Stimulated activated CD4-positive, alpha-beta T cell treated with anti-CD3 and anti-CD28 coated beads, Interleukin-15, amount 100 ng/mL, for 48 hours (primary cell): ENCODE measurements at regions not wholly inside any gene's neighbourhood (a gene's known extent, or its start where the extent isn't known, plus 50 kb on each side); places are given as distances from the start of the nearest gene placed in this dataset.

Source experiments
- DNase-seq, 2 donors: peaks; one replicate each; pipeline ENCODE4 v3.0.0-alpha.2; 2020; ENCODE audit warnings: low read depth in 2 of 2

DNA sequence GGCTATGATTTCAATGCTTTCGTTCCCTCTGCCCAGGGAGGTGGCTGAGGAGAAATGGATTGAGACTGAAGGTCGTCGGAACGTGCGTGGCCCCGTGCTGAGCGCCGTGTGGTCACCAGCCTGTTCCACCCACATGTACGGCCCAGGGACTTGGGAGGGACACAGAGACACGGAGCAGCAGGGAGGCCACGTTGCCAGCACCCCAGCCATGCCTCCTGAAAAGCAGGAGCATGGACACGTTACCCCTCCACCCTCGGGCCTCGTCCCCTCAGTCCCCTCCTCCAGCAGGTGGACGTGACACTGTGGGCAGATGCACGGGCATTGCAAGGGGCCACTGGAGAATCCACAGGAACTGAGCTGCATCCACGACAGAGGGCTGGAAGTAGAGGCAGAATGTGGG lies 133.1 kb upstream of the CST7 start:
- DNase-seq, result no peak

DNA sequence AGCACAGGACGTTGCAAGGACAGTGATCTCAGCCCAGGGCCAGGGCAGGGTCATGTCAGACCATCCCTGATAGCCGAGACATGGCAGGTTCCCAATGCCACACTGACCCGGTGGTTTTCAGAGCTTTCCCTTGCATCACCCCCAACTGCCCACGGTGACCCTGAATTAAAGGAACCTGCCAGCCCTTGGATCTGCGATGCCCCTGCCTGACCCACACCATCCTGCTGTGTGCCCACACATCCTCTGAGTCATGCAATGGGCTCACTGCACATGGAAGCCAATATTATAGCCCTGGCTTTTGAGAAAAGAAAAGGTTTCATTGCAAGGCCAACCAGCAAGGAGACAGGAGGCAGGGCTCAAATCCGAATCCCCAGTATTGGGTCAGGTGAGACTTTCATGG lies 132.6 kb upstream of the CST7 start:
- DNase-seq, result no peak

DNA sequence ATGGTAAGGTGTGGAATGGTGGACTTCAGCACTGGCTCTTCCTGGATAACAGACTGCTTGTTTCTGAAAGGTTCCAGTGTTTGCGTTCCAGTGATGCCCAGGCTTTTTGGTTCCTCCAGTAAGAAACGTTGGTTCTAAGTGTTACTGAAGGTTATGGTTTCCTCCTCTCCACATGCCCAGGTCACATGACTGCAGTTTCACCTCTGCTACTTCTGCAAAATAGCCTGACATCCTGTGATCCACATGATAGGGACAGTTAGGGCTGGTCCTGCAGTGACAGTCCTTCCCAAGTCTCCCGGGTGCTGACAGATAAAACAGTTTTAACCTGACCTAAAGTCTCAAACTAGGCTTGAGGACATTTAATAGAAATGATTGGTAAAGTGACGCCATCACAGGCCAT lies 132.2 kb upstream of the CST7 start:
- DNase-seq, result no peak

DNA sequence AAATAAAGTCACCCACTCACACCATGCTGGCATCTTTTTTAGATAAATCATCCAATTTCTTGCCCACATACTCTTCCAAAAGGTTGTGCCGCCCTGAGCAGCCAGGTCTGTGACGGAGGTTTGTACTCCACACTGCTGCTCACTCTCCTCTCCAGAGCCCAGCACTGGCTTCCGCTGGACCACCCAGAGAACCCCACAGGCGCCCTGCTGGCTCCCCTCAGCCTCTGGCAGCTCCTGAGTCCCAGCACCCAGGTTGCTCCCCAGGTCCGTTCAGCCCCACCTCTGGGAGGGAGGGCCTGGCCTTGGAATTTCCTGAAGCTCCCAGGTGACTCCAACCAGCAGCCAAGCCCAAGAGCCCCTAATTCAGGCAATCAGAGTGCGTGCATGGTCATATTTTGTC lies 131.7 kb upstream of the CST7 start:
- no peak for DNase-seq

DNA sequence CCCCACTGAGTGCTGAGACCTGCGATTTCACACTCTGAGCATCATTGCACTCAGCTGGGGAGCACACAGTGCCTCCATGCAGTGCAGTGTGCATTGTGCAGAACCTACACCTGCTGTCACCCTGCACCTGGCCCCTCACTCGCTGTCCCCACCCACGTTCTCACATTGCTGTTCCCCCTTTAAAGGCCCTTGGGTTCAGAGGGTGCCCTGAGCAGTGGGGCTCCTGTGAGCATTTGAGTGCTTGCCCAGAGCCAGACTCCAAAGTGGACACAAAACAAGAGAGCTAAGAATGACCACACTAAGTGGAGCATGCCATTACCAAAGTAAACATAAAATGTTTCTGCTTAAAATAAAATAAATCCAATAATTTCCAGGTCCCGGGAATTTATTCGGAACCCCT lies 131.0 kb upstream of the CST7 start:
- DNase-seq, result no peak

DNA sequence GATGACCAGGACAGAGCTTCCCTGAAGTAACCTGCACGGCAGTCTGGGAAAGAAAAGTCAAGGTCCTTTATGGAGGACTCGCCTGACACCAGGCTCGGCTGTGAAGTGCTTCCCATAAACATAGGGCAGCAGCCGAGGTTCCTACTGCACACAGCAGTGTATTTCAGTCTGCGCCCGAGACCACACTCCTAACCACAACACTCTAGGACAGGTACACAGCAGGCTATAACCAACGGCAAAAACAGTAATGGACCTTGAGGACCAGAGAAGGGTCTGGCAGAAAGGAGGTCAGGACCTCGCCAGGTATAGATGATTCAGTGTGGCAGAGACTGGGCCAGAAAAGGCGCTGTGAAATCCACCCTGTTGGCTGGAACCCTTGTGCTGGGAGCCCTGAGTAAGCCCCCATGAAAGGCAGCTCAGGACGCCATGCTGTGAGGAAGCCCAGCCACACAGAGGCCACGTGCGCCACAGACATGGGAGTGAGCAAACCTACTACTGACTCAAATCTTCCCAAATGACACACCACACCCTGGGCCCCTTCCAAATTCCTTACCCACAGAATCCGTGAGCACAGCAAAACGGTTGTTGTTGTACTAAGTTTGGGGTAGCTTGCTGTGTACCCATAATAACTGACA lies 129.6 kb upstream of the CST7 start:
- DNase-seq, result no peak

DNA sequence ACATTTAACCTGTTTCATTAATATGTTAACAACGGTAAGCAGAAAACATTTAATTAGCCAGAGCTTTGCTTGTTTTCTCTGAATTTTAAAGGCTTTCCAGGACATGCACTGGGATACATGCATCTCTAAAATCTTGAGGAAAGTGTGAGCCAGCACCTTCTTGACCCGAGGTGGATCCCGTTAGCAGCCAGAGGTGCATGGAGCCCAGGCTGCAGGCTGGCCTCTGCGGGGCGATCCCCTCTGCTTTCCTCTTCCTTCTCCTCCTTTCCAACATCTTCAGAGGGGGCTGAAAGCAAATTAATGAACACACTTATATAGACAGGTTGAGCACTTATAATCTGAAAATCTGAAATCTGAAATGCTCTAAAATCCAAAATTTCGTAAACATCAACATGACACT lies 128.7 kb upstream of the CST7 start:
- DNase-seq, result no peak

DNA sequence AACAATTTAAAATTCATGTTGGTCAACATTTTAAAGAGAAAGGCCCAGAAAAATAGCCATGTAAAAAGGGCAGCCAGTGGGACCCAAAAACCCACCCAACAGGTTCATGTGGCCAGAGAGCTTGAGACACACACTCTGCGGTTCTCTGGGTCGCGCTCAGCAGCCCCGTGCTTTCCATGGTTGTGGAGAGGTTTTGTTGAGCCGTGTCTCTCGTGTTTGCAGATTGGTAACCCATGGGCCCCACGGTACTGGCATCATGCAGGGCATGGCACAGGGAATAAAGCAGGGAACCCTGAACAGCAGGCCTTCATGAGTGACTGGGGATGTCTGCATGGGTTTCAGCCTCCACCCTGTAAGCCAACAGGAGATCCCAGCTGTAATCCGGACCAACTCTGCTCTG lies 127.7 kb upstream of the CST7 start:
- no peak for DNase-seq

DNA sequence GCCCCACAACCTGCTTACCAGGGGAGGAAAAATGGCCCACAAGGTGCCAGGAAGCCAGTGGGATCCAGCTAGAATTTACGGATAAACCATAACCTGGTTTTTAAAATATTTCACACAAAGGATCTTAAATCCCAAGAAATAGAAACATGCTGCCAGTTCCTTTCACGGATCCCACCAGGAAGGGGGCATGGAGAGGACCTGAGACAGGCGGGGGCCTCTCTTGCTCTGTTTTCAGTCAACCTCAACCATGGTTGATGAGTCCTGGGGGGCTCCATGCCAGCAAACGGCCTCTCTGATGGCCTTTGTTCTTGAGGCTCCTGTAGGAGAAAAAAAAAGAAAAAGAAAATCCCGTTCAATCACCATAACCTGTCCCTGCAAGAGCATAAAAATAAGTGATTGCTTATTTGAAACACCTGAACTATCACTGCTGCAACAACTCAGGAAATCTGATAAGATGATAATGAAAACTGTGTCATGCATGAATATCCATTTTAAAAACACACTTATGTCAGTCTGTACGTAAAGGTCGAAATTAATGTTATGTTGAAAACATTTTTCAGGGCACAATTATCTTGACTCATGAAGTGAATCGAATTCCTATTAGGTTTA lies 125.8 kb upstream of the CST7 start:
- no peak for DNase-seq

DNA sequence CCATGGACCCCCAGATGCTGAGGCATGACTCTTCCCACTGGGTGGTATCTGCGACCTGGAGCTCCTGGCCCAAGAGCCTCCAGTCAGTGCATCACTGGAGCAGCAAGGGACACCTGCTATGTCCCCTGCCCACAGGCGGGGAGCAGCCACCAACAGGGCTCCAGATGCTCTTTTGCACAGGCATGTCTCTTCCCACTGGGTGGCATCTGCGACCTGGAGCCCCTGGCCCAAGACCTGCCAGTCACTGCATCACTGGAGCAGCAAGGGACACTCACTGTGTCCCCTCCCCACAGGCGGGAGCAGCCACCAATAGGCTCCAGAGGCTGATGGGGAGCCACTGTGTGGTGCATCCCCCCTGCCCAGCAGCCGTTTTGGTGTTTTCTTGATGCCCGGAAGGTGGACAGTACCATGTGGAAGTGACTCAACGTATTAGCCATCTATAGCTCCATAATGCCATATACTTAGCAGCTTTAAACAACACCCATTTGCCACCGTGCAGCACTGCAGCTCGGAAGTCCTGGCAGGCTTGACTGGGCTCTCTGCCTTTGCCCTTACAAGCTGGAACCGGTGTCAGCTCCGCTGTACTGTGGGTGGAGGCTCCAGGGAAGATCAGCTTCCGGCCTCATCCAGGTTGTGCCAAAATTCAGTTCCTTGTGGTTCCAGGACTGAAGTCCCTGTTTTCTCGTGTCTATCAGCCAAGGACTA lies 124.9 kb upstream of the CST7 start:
- no peak for DNase-seq

DNA sequence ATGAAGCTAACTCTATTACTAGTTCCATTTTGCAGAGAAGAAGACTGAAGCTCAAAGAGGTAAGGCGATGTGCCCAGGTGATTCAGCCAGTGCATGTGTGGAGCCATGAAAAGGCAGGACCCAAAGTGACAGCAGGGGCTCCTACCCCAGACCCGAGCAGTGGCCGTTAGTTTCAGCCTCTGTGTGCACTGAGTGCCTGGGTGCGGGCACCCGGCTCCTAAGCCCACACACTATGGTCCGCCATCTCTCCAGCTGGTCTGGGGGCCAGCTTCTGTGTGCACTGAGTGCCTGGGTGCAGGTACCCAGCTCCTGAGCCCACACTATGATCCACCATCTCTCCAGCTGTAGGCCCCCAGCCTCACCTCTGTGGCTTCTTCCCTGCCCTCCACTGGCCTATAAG lies 123.5 kb upstream of the CST7 start:
- no peak for DNase-seq

DNA sequence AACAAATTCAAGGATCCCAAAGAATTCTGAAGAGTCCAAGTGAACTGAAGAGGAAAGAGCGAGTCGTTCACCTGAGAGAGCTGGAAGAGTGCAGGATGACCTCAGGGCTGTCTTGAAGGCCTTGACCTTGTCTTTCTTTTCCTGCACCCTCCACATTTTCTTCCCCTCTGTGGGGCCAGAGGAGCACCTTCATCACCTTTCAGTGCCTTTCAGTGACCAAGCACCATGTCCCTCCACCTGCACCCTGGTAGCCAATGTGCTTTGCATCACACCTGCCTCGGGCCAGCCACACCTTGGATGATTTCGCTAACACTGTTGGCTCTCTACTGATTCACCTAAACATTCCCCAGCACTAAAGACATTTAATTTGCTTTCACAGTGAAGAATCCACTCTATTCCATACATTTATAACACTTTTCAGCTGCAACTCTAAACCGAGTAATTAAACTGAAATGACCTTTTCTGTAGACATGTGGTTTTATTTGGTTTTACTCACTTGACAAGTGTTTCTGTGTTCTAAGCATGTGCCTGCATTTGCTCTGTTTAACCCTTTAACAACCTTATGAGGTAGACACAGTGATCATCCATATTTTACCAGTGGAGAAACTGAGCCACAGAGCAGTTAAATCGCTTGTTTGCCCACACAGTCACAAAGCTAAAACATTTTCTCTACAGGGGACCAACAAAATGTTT lies 121.3 kb upstream of the CST7 start:
- no peak for DNase-seq

DNA sequence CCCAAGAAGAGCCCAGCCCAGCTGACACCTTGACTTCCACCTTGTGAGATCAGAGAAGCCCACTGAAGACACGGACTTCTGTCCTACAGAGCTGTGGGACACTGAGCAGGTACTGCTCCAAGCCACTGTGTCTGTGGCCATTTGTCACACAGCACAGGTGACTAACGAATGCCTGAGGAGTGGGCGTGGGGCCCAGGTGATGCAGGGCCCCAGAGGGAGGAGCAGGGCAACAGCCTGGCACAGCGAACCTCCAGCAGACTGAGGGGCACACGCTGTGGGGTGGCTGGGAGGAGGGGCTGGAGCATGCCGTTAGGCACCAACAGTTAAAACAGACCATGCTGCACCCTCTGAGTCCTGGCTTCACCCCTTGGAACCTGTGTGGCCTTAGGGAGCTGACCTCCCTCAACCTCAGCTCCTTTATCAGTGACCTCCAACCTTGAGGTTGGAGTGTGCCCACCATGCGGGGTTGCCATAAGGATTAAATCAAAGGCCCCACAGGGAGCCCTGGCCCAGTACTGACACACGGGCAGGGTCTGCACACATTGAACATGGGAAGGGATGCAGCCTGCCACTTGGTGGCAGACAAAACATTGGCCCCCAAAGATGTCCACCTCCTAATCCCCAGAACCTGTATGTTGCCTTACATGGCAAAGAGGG lies 119.9 kb upstream of the CST7 start:
- DNase-seq, result no peak

DNA sequence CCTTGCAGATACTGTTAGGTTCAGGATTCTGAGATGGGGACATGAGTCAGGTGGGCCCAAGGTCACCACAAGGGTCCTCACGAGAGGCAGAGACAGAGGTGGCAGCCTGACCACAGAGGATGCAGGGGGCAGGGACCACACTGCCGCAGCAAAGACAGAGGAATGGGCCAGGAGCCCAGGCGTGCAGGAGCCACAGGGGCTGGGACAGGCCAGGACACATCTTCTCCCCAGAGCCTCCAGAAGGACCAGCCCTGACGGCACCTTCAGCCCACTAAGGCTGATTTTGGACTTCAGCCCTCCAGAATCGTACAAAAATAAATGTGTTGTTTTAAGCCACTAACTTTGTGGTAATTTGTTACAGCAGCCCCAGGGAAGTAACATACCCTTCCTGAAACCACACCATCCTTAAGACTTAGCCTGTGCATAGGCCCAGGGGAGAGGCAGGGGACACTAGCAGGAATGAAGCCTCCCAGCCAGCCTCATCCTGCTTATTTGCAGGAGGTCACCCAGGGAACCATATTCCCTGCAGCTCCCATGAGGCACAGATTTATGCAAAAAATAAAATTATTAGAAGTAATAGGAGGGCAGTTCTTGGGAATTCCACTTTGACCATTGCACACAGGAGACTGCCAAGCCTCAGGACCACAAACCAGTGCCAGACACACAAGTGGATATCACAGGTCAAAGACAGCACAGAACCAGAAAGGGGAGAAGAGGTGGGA lies 119.3 kb upstream of the CST7 start:
- no peak for DNase-seq

DNA sequence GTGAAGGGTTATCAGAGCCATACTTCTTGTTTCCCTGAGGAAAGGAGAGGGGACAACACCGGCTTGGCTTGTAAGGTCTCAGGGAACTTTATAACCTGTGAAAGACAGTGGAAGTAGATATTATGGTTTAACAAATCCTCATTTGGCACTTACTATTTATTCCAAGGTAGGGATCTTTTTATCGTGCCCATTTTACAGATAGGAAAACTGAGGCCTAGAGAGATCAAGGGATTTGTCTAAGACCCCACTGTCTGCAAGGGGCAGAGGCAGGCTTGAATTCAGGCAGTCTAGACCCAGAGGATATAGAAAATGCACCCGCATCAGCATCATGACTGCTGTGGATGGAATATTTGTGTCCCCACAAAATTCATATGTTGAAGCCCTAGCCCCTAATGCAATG lies 118.4 kb upstream of the CST7 start:
- no peak for DNase-seq

DNA sequence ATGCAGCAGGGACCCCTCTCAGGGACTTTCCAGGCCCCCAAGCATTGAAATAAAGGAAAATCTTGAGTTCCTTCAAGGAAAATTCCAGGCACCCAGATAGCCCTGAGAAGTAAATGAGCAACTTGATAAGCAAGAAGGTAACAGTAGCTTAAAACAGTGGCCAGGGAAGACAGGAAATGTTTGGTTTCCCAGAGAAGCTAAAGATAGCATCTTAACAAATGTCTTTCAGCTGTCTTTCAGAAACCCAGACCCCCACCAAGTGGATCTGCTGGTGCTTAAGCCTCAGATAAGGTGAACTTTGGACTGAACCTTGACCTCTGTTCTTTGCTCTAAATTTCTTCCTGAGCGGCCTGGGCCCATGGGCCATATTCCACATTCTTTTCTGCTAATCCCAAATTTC lies 117.8 kb upstream of the CST7 start:
- no peak for DNase-seq

DNA sequence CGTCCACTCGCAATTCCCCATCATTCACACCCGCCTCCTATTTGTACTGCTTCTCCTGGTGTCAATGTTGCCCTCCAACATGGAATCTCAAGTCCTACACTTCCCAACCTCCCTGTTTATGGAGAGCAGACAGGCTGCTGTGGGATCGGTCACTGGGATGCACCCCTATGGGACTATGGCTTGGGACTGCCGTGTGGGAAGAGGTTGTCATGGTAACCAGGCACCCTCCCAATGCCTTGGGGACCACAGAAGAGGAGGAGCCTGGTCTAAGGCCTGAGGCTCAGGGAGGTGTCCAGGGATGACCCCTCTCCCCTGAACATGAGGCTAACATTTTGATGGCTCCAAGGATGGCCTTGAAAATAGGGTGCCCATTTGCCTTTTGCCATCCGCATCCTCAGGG lies 116.6 kb upstream of the CST7 start:
- DNase-seq, result no peak

DNA sequence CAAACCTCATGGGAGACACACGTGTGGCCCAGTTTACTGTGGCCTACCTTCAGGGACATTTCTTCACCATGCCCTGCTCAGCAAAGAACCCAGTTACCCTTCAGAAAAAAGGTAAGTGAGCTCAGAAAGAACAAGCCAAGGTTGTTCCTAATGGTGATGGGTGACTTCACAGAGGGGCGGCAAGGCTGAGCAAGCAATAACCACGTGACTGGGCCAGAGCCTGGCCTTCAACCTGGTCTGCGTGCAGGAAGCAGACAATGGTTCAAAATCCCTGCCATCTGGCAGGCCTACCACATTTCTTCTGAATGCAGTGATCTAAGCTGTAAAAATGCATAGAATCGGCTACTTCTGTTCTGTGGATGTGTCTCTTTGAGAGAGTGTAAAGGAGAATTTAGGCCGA lies 115.5 kb upstream of the CST7 start:
- DNase-seq, result no peak

DNA sequence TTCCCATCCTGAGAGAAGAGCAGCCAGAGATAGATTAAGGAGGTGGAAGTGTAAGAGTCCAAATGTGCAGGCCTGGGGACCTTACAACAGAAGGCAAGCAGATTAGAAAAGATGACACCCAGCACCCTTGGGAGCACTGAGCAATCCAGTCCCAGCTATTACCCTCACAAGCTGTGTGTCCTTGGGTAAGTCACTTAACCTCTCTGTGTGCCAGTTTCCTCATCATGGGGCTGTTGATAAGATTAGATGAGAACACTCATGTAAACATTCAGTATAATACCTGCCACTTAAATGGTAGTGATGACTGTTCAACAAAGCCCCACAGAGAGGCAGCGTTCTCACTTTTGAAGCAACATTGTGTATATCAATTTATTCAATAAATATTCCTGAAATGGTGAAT lies 114.8 kb upstream of the CST7 start:
- DNase-seq, result no peak

DNA sequence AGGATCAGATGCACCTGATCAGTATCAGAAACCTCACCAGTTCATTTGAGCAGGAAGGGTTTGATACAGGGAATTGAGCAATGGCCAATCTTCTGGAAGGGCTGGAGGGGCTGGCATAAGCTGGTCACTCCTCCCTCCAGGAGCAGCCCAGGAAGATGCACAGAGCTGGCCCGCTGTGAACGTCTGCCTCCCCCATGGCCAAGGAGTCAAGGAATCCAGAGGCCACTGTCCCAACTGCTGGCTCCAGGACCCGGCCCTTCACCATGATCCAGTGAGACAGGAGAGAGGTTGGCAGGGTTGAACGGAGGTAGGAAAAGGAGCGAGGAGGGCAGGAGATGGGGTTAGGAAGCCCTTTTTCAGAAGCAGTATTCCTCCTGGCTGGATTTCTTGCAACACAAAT lies 113.9 kb upstream of the CST7 start:
- DNase-seq, result no peak

DNA sequence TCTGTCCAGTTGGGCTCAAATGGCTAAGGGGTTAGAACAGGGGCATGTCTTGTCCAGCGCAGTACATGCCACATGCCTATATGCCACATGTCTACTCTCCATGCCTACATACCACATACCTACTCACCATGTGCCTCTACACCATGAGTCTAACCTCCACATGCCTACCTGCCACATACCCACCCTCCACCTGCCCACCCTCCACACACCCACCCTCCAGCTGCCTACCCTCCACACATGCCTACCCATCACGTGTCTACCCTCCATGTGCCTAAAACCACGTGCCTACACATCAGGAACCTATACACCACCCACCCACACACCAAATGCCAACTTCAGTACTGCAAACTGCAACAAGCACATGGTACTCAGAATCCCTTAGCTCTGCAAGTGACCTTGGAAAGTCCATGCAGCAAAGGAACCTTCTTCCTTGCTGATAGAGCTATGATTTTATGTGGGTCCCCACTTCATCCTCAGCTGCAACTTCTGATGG lies 113.0 kb upstream of the CST7 start:
- no peak for DNase-seq
